ENCODE measurements at regions not wholly inside any gene's neighbourhood (a gene's known extent, or its start where the extent isn't known, plus 50 kb on each side); places are given as distances from the start of the nearest gene placed in this dataset.

GRCh38 chr18:76594966-76595365 lies 99.9 kb upstream of the ZNF516 start:
- no peak overlapping the region for H3K27ac ChIP-seq (ENCODE audit: low read length)
- H3K4me2 ChIP-seq (ENCODE audit: insufficient read depth, low read length): no peak overlapping the region
- no peak overlapping the region for H3K4me3 ChIP-seq (ENCODE audit: low read depth in 1 of 2, low read length in 2 of 2)
- DNase-seq (no peak), ATAC-seq (ENCODE audit: insufficient read depth, low read depth) (no peak)
- no peaks in the 10 kb centered on the region for H3K36me3 ChIP-seq (ENCODE audit: insufficient read depth, low read length)
- H3K4me1 ChIP-seq (ENCODE audit: insufficient read depth, low read length): no peaks in the 10 kb centered on the region
- no peak overlapping the region for H3K9ac ChIP-seq (ENCODE audit: low read depth, low read length)
- H2AFZ ChIP-seq (ENCODE audit: low read depth, low read length): no peak overlapping the region
- no peaks in the 10 kb centered on the region for H3K9me3 ChIP-seq (ENCODE audit: insufficient read depth, low read length, severe bottlenecking)
- H3K79me2 ChIP-seq (ENCODE audit: insufficient read depth, low read length): no peaks in the 10 kb centered on the region
- H4K20me1 ChIP-seq (ENCODE audit: insufficient read depth, low read length): no peaks in the 10 kb centered on the region
- H3K27me3 ChIP-seq (ENCODE audit: insufficient read depth, low read length, poor library complexity): peaks cover 4% of the 10 kb centered on the region
- TF ChIP-seq EZH2 (IDR thresholded peaks at IDR 0.05; ENCODE audit: borderline replicate concordance, low read depth, low read length, severe bottlenecking): no peak
- no peak for TF ChIP-seq CTCF (IDR thresholded peaks at IDR 0.05; ENCODE audit: borderline replicate concordance, extremely low read depth, low read length, poor library complexity, severe bottlenecking)

- peaks cover 4% of the 10 kb centered on the region for H3K27me3 ChIP-seq (ENCODE audit: insufficient read depth, low read length, poor library complexity)
- DNase-seq (no peak), ATAC-seq (ENCODE audit: insufficient read depth, low read depth) (no peak)
- H3K4me2 ChIP-seq (ENCODE audit: insufficient read depth, low read length): no peak overlapping the region
- no peak overlapping the region for H3K27ac ChIP-seq (ENCODE audit: low read length)
- H2AFZ ChIP-seq (ENCODE audit: low read depth, low read length): no peak overlapping the region
- no peaks in the 10 kb centered on the region for H3K79me2 ChIP-seq (ENCODE audit: insufficient read depth, low read length)
- no peaks in the 10 kb centered on the region for H4K20me1 ChIP-seq (ENCODE audit: insufficient read depth, low read length)
- no peaks in the 10 kb centered on the region for H3K9me3 ChIP-seq (ENCODE audit: insufficient read depth, low read length, severe bottlenecking)
- H3K4me3 ChIP-seq (ENCODE audit: low read depth in 1 of 2, low read length in 2 of 2): no peak overlapping the region
- TF ChIP-seq CTCF (IDR thresholded peaks at IDR 0.05; ENCODE audit: borderline replicate concordance, extremely low read depth, low read length, poor library complexity, severe bottlenecking) (no peak), EZH2 (IDR thresholded peaks at IDR 0.05; ENCODE audit: borderline replicate concordance, low read depth, low read length, severe bottlenecking) (no peak)
- no peaks in the 10 kb centered on the region for H3K4me1 ChIP-seq (ENCODE audit: insufficient read depth, low read length)
- H3K9ac ChIP-seq (ENCODE audit: low read depth, low read length): no peak overlapping the region
- no peaks in the 10 kb centered on the region for H3K36me3 ChIP-seq (ENCODE audit: insufficient read depth, low read length)
Measured at GRCh38 chr18:76593843-76594242, 98.8 kb upstream of the ZNF516 start.

- Histone ChIP-seq H2AFZ (ENCODE audit: low read depth, low read length) (no peak overlapping the region), H4K20me1 (ENCODE audit: insufficient read depth, low read length) (no peaks in the 10 kb centered on the region), H3K9me3 (ENCODE audit: insufficient read depth, low read length, severe bottlenecking) (no peaks in the 10 kb centered on the region), H3K9ac (ENCODE audit: low read depth, low read length) (no peak overlapping the region), H3K27me3 (ENCODE audit: insufficient read depth, low read length, poor library complexity) (peaks cover 4% of the 10 kb centered on the region), H3K79me2 (ENCODE audit: insufficient read depth, low read length) (no peaks in the 10 kb centered on the region), H3K36me3 (ENCODE audit: insufficient read depth, low read length) (no peaks in the 10 kb centered on the region), H3K4me3 (ENCODE audit: low read depth in 1 of 2, low read length in 2 of 2) (no peak overlapping the region), H3K4me1 (ENCODE audit: insufficient read depth, low read length) (no peaks in the 10 kb centered on the region), H3K27ac (ENCODE audit: low read length) (no peak overlapping the region), H3K4me2 (ENCODE audit: insufficient read depth, low read length) (no peak overlapping the region)
- ATAC-seq (ENCODE audit: insufficient read depth, low read depth): no peak
- no peak for DNase-seq
- TF ChIP-seq EZH2 (IDR thresholded peaks at IDR 0.05; ENCODE audit: borderline replicate concordance, low read depth, low read length, severe bottlenecking) (no peak), CTCF (IDR thresholded peaks at IDR 0.05; ENCODE audit: borderline replicate concordance, extremely low read depth, low read length, poor library complexity, severe bottlenecking) (no peak)
Measured at GRCh38 chr18:76592981-76593381, 97.9 kb upstream of the ZNF516 start.

GRCh38 chr18:76592096-76592495 lies 97.1 kb upstream of the ZNF516 start:
- H3K4me2 ChIP-seq (ENCODE audit: insufficient read depth, low read length): no peak overlapping the region
- H3K36me3 ChIP-seq (ENCODE audit: insufficient read depth, low read length): no peaks in the 10 kb centered on the region
- ATAC-seq (ENCODE audit: insufficient read depth, low read depth) (no peak), DNase-seq (no peak)
- H3K79me2 ChIP-seq (ENCODE audit: insufficient read depth, low read length): no peaks in the 10 kb centered on the region
- no peak overlapping the region for H3K27ac ChIP-seq (ENCODE audit: low read length)
- H3K4me1 ChIP-seq (ENCODE audit: insufficient read depth, low read length): no peaks in the 10 kb centered on the region
- TF ChIP-seq EZH2 (IDR thresholded peaks at IDR 0.05; ENCODE audit: borderline replicate concordance, low read depth, low read length, severe bottlenecking) (no peak), CTCF (IDR thresholded peaks at IDR 0.05; ENCODE audit: borderline replicate concordance, extremely low read depth, low read length, poor library complexity, severe bottlenecking) (no peak)
- H3K9ac ChIP-seq (ENCODE audit: low read depth, low read length): no peak overlapping the region
- no peak overlapping the region for H3K4me3 ChIP-seq (ENCODE audit: low read depth in 1 of 2, low read length in 2 of 2)
- no peak overlapping the region for H2AFZ ChIP-seq (ENCODE audit: low read depth, low read length)
- H3K9me3 ChIP-seq (ENCODE audit: insufficient read depth, low read length, severe bottlenecking): no peaks in the 10 kb centered on the region
- H4K20me1 ChIP-seq (ENCODE audit: insufficient read depth, low read length): no peaks in the 10 kb centered on the region
- peaks cover 4% of the 10 kb centered on the region for H3K27me3 ChIP-seq (ENCODE audit: insufficient read depth, low read length, poor library complexity)

Data from DND-41 (cell line).